ENCODE measurements at regions not wholly inside any gene's neighbourhood (a gene's known extent, or its start where the extent isn't known, plus 50 kb on each side); places are given as distances from the start of the nearest gene placed in this dataset.

DNA sequence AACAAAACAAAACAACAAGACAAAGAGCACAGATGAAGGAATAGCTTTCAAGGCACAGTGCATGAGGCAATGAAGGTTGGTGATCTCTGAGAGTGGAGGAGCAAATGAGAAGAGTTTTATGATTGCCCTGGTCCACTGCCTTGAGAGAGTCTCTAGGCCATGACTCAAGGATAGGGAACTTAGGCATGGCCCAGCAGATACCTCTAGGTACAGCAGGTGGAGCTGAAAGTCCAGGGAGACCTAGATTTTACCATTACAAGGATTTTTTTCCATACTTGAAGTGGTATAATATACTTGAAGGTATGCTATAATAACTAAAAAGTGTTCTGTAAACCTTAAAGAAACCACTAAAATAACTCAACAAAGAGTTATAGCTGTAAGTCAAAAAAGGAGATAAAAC lies 239.5 kb upstream of the KLHL29 start:
- no peak for DNase-seq (ENCODE audit: low read depth)
- TF ChIP-seq, protein P1, sequence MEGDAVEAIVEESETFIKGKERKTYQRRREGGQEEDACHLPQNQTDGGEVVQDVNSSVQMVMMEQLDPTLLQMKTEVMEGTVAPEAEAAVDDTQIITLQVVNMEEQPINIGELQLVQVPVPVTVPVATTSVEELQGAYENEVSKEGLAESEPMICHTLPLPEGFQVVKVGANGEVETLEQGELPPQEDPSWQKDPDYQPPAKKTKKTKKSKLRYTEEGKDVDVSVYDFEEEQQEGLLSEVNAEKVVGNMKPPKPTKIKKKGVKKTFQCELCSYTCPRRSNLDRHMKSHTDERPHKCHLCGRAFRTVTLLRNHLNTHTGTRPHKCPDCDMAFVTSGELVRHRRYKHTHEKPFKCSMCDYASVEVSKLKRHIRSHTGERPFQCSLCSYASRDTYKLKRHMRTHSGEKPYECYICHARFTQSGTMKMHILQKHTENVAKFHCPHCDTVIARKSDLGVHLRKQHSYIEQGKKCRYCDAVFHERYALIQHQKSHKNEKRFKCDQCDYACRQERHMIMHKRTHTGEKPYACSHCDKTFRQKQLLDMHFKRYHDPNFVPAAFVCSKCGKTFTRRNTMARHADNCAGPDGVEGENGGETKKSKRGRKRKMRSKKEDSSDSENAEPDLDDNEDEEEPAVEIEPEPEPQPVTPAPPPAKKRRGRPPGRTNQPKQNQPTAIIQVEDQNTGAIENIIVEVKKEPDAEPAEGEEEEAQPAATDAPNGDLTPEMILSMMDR (IDR thresholded peaks at IDR 0.05; ENCODE audit: insufficient read depth, low read length) = no peak
- H3K4me3 ChIP-seq (ENCODE audit: low read depth, low read length) = no peak overlapping the region

DNA sequence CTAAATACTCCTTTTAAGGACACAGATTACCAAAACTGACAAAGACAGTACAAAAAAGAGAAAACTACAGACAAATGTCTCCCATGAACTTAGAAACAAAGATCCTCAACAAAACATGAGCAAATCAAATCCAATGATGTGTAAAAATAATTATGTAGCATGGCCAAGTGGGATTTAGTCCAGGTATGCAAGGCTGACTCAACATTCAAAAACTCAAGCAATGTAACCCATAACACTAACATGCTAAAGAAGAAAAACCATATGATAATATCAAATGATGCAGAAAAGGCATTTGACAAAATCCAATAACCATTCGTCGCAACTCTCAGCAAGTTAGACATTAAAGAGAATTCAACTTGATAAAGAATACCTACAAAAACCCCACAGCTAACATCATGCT lies 239.0 kb upstream of the KLHL29 start:
- no peak for DNase-seq (ENCODE audit: low read depth)
- TF ChIP-seq, protein P1 (IDR thresholded peaks at IDR 0.05; ENCODE audit: insufficient read depth, low read length) = no peak
- no peak overlapping the region for H3K4me3 ChIP-seq (ENCODE audit: low read depth, low read length)

DNA sequence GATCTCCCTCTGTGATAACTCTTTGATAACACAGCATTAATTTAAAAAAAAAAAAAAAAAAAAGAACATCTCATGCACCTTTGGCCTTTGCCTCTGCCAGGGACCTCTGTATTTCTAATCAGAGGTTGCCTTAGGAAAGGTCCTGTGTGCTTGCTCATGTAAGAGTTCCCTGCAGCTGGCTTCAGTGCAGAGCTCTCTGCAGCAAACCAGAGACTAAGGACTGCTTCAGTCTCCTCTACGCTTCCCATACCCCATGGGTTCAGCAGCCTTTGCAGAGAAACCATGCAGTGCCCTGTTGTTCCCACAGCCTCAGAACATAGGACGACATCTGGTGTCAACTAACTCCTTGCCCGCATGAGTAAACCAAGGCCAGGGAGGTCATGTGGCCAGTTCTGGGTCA lies 236.6 kb upstream of the KLHL29 start:
- no peak overlapping the region for H3K4me3 ChIP-seq (ENCODE audit: low read depth, low read length)
- DNase-seq (ENCODE audit: low read depth) = no peak
- TF ChIP-seq, protein P1 (IDR thresholded peaks at IDR 0.05; ENCODE audit: insufficient read depth, low read length) = no peak

DNA sequence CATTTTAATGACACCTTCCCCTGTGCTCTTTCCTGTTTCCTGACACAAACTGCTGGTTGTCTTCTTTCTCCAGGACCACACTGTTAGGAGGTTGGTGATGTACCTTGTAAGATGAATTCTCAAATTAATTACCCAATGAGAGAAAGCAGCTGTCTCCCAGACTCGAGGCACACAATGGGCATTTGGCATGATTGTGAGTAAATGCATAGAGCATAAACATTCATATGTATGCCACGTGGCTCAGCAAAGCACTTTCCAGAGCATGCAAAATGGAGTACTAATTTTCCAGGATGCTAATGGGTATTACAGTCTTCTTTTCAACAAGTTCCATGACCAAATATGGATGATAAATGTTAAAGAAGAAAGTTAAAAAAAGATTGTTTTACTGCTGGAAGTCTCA lies 235.2 kb upstream of the KLHL29 start:
- TF ChIP-seq, protein P1 (IDR thresholded peaks at IDR 0.05; ENCODE audit: insufficient read depth, low read length) = no peak
- no peak overlapping the region for H3K4me3 ChIP-seq (ENCODE audit: low read depth, low read length)
- DNase-seq (ENCODE audit: low read depth) = no peak

DNA sequence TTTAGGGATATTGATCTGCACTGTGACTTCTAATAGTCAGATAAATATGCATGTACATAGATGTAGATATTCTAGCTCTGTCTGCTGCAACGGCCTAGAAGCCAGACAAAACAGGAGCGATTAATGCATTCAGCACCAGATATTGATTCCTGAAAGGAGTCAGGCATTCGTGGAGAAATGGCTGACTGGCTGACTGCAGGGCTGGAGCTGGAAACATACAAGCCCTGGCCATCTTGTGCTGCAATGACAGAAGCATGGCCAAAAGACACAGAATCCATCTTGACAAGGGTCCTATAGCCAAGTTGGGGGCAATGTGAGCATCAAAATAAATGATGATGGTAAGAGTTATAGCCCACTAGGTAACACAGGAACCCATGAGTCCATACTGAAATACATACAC lies 231.5 kb upstream of the KLHL29 start:
- TF ChIP-seq, protein P1 (IDR thresholded peaks at IDR 0.05; ENCODE audit: insufficient read depth, low read length) = no peak
- no peak for DNase-seq (ENCODE audit: low read depth)
- no peak overlapping the region for H3K4me3 ChIP-seq (ENCODE audit: low read depth, low read length)

DNA sequence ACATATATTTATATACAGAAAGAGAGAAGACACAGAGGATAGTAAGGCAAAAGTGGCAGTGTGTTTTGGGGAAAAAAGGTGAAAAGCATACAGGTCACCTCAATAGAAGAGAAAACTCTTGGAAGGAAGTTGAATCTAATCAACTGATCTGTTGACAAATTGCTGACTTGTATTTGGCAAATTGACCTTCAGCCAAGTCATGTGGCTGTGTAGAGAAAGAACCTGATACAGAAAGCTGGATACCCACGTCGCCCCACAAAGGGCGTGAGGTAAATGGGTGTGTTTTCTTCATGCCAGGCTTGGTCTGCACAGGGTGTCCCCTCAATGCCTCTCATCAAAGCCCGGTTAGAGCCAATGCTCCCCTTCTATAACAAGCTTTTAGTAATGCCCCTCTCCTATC lies 230.0 kb upstream of the KLHL29 start:
- no peak overlapping the region for H3K4me3 ChIP-seq (ENCODE audit: low read depth, low read length)
- TF ChIP-seq, protein P1 (IDR thresholded peaks at IDR 0.05; ENCODE audit: insufficient read depth, low read length) = no peak
- DNase-seq (ENCODE audit: low read depth) = no peak

DNA sequence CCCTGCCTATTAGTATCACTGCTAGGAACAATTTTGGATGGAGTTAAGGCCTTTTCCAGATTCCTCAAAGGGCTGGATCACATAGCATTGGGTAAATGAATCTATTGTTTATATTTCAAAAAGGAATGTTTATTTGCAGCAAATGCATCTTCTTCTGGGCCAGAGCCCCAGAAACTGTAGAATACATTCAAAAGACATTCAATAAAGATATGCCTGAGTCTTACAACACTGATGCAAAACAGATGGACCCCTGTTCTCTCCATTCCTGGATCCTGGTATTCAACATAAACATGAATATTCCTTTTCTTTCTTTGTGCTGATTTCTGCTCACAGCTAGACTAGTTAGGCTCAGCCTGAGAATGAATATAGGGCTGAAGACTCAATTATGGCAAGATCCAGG lies 227.2 kb upstream of the KLHL29 start:
- TF ChIP-seq, protein P1 (IDR thresholded peaks at IDR 0.05; ENCODE audit: insufficient read depth, low read length) = no peak
- no peak overlapping the region for H3K4me3 ChIP-seq (ENCODE audit: low read depth, low read length)
- DNase-seq (ENCODE audit: low read depth) = no peak

Measured in fibroblast of the aortic adventitia (primary cell).